DOHH2 (cell line): ENCODE measurements at regions not wholly inside any gene's neighbourhood (a gene's known extent, or its start where the extent isn't known, plus 50 kb on each side); places are given as distances from the start of the nearest gene placed in this dataset.

Experiments
- EZH2phosphoT487 ChIP-seq: fragments of 200-600 bp; sonication (generic); IDR thresholded peaks from 2 replicates; pipeline ENCODE4 v1.6.1; 2017; ENCODE audit warnings: borderline replicate concordance, mild to moderate bottlenecking, antibody characterized with exemption, low read length, moderate library complexity, mixed read lengths
- TF ChIP-seq, protein P1 (sequence below): fragments of 200-600 bp; sonication (generic); IDR thresholded peaks from one replicate; pipeline ENCODE4 v1.5.1; 2014; ENCODE audit warnings: antibody characterized with exemption, mild to moderate bottlenecking, low read depth, low read length; ENCODE audit not compliant: poor library complexity, severe bottlenecking

DNA sequence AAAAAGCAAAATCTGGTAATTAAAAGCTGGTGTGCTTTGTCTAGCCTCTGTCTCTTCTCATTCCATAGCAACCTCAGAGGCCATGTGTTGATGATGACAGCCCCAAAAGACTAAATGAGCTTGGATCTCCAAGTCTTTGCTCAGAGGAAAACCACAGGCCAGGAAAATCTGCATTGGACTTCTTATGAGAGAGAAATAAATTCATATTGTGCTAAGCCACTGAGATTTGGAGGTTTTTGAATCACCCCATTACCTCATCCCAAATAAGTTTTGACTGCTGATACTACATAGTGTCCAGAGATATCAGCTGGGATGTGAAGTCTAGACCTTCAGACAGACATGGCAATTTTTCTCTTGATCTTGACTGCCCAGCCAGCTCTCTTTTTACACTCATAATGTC is 178.6 kb upstream of the DIPK2B start:
- TF ChIP-seq, protein P1, sequence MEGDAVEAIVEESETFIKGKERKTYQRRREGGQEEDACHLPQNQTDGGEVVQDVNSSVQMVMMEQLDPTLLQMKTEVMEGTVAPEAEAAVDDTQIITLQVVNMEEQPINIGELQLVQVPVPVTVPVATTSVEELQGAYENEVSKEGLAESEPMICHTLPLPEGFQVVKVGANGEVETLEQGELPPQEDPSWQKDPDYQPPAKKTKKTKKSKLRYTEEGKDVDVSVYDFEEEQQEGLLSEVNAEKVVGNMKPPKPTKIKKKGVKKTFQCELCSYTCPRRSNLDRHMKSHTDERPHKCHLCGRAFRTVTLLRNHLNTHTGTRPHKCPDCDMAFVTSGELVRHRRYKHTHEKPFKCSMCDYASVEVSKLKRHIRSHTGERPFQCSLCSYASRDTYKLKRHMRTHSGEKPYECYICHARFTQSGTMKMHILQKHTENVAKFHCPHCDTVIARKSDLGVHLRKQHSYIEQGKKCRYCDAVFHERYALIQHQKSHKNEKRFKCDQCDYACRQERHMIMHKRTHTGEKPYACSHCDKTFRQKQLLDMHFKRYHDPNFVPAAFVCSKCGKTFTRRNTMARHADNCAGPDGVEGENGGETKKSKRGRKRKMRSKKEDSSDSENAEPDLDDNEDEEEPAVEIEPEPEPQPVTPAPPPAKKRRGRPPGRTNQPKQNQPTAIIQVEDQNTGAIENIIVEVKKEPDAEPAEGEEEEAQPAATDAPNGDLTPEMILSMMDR = no peak
- no peak for TF ChIP-seq EZH2phosphoT487
